Activated CD8-positive, alpha-beta T cell treated with anti-CD3 and anti-CD28 coated beads for 36 hours (primary cell): ENCODE measurements at regions not wholly inside any gene's neighbourhood (a gene's known extent, or its start where the extent isn't known, plus 50 kb on each side); places are given as distances from the start of the nearest gene placed in this dataset.

Experiments
- ATAC-seq: fragments of 200-7000 bp; cut with Tn5 transposase; one replicate; pipeline ENCODE4 v1.10.0; 2021; ENCODE audit warnings: mild to moderate bottlenecking, moderate library complexity
- CTCF ChIA-PET: fragments of 350-600 bp; sonication (Branson Sonifier 250); formaldehyde crosslinking; loops from one replicate; lab custom pipeline; 2021; ENCODE audit warnings: antibody characterized with exemption; lab: Charles Lee
- POLR2A ChIA-PET: fragments of 350-600 bp; sonication (Branson Sonifier 250); formaldehyde crosslinking; loops from one replicate; lab custom pipeline; 2021; ENCODE audit warnings: antibody characterized with exemption; lab: Charles Lee
- DNase-seq: peaks from one replicate; pipeline ENCODE4 v3.0.0-alpha.2; 2020
- H3K27ac Mint-ChIP-seq: one replicate; pipeline ENCODE4 v1.8.0; 2021; ENCODE audit warnings: mild to moderate bottlenecking, mixed read lengths
- H3K27me3 Mint-ChIP-seq: one replicate; pipeline ENCODE4 v1.8.0; 2021; ENCODE audit warnings: mixed read lengths
- H3K36me3 Mint-ChIP-seq: one replicate; pipeline ENCODE4 v1.8.0; 2021; ENCODE audit warnings: low read depth, mixed read lengths
- H3K4me1 Mint-ChIP-seq: one replicate; pipeline ENCODE4 v1.8.0; 2021; ENCODE audit warnings: low read depth, mixed read lengths
- H3K4me3 Mint-ChIP-seq: one replicate; pipeline ENCODE4 v1.8.0; 2021; ENCODE audit warnings: mild to moderate bottlenecking, moderate library complexity, mixed read lengths
- H3K9me3 Mint-ChIP-seq: one replicate; pipeline ENCODE4 v1.8.0; 2021; ENCODE audit warnings: mixed read lengths
- CTCF ChIP-seq: fragments of 200-600 bp; IDR thresholded peaks from one replicate; pipeline ENCODE4 v1.8.0; 2022; ENCODE audit warnings: antibody characterized with exemption, mild to moderate bottlenecking
- intact Hi-C: fragments of 100-400 bp; cut with micrococcal nuclease; formaldehyde crosslinking; loops from one replicate; pipeline ENCODE4 v1.10.0; 2022

DNA sequence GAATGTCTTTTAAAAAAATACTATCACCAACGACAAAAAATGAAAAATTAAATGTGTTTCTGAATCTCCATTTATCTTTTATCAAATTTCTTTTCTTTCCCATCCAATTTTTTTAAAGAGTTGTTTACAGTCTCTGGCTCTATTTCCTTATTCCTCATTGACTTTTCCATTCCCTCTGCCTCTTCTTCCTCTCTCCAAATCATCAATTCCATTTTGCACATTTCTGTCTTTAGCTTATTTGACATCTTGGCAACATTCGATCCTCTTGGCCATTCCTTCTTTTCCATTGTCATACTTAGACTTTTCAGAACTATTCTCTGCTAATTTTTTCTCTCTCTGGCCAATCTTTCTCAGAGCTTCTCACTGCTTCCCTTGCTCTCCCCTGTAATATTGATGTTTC lies 497.6 kb downstream of the PLPP3 start:
- Mint-ChIP-seq H3K9me3 (peaks cover under 1% of the 10 kb centered on the region), H3K27me3 (no peaks in the 10 kb centered on the region), H3K4me3 (no peak overlapping the region), H3K27ac (no peak overlapping the region), H3K4me1 (no peaks in the 10 kb centered on the region), H3K36me3 (no peaks in the 10 kb centered on the region)
- ChIA-PET CTCF (no interaction called here), POLR2A (no interaction called here)
- DNase-seq: no peak
- intact Hi-C loops: no loop called here
- no peak for TF ChIP-seq CTCF
- ATAC-seq: no peak

DNA sequence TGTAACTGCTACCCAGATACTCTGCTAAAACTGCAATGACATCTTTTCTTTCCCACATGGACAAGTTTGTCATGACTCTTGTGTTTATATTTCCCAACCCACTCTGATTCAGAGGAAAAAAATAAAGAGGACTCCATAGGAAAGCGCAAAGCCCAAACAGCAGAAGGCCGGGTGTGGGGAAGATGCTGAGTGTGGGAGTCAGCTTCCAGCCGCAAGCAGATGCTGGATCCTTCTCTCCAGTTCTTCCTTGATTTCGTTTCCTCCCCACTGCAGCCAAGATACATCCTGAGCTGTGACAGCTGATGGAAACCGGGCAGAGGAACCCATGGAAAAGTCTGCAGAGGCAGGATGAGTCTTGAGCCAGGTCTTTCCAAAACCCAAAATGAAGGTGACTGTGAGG lies 498.2 kb downstream of the PLPP3 start:
- DNase-seq: no peak
- H3K9me3 Mint-ChIP-seq: no peaks in the 10 kb centered on the region
- no peak overlapping the region for H3K27ac Mint-ChIP-seq
- ChIA-PET CTCF (no interaction called here), POLR2A (no interaction called here)
- no peak for ATAC-seq
- intact Hi-C loops: no loop called here
- H3K4me1 Mint-ChIP-seq: no peaks in the 10 kb centered on the region
- no peak for TF ChIP-seq CTCF
- no peaks in the 10 kb centered on the region for H3K27me3 Mint-ChIP-seq
- H3K36me3 Mint-ChIP-seq: no peaks in the 10 kb centered on the region
- no peak overlapping the region for H3K4me3 Mint-ChIP-seq

DNA sequence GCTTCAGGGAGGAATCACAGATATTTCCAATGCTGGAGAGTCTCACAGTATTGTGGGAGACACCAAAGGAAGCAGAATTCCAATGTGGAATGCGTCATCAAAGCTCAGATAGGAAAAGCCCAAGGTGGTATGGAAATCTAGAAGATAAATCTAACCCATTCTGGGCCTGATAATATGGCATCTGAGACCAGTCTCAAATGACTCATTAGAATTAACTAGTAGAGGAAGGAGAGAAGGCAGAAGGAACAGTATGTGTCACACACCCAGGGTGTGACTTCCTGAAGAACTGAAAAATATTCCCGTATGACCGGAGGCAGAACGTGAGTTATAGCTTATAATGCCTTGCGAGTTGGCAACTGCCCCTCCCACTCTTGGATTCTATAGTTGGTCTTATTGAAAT lies 499.2 kb downstream of the PLPP3 start:
- no peak for ATAC-seq
- DNase-seq: no peak
- Mint-ChIP-seq H3K4me1 (no peaks in the 10 kb centered on the region), H3K27ac (no peak overlapping the region), H3K9me3 (no peaks in the 10 kb centered on the region), H3K27me3 (no peaks in the 10 kb centered on the region), H3K4me3 (no peak overlapping the region), H3K36me3 (no peaks in the 10 kb centered on the region)
- POLR2A ChIA-PET: no interaction called here
- TF ChIP-seq CTCF: no peak
- intact Hi-C loops: no loop called here
- CTCF ChIA-PET: no interaction called here

DNA sequence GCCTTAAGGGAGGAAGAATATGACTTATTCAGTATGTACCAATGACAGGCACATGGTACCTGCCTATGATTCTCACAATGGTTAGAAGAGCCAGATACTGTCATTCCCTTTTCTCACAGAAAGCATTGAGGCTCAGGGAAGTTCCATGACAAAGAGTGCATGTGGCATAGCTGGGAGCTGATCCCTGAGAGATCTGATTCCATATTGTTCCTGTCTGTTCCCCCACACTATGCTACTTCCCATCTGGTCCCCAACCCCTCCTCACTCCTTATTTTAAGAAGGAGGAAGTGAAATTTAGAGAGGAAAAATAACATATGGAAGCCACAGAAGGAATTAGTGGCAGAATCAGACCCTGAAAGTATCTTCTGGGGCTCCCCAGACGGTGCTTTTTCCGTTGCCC lies 500.0 kb downstream of the PLPP3 start:
- intact Hi-C loops: no loop called here
- Mint-ChIP-seq H3K36me3 (no peaks in the 10 kb centered on the region), H3K27ac (no peak overlapping the region), H3K4me3 (no peak overlapping the region), H3K27me3 (no peaks in the 10 kb centered on the region), H3K9me3 (no peaks in the 10 kb centered on the region), H3K4me1 (no peaks in the 10 kb centered on the region)
- DNase-seq (no peak), ATAC-seq (no peak)
- no peak for TF ChIP-seq CTCF
- CTCF ChIA-PET: no interaction called here
- POLR2A ChIA-PET: no interaction called here

DNA sequence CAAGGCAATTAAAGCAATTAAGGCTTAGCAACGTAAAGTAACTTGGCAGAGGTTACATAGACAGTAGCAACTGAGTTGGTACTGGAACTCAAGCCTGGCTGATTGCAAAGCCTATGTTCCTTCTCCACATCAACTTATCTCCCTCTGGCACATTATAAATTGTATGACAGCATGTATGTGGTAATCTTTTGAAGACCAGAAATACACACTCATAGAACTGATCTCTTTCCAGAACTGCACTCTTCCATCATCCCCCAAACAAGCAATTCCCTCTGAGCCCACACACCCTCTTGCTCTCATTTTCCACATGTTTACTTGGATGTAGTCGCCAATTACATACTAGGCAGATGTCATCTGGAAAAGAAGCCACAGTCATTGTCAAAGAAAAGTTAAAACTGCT lies 502.2 kb downstream of the PLPP3 start:
- DNase-seq (no peak), ATAC-seq (no peak)
- CTCF ChIA-PET: no interaction called here
- Mint-ChIP-seq H3K27me3 (no peaks in the 10 kb centered on the region), H3K4me1 (no peaks in the 10 kb centered on the region), H3K4me3 (no peak overlapping the region), H3K36me3 (no peaks in the 10 kb centered on the region), H3K9me3 (no peaks in the 10 kb centered on the region), H3K27ac (no peak overlapping the region)
- intact Hi-C loops: no loop called here
- POLR2A ChIA-PET: no interaction called here
- no peak for TF ChIP-seq CTCF
